Neural cell (in vitro differentiated cells): ENCODE measurements at regions not wholly inside any gene's neighbourhood (a gene's known extent, or its start where the extent isn't known, plus 50 kb on each side); places are given as distances from the start of the nearest gene placed in this dataset.

Source experiments
- H2AFZ ChIP-seq: fragments of 200-600, 300-800 bp; sonication (generic), shearing (Covaris generic); 2 replicates; pipeline ENCODE4 v1.6.0; 2014; ENCODE audit warnings: low read depth, mild to moderate bottlenecking, antibody characterized with exemption, low read length, moderate library complexity
- H3F3A ChIP-seq: fragments of 200-600 bp; shearing (Covaris generic); 2 replicates; pipeline ENCODE4 v1.6.1; 2016; ENCODE audit warnings: mild to moderate bottlenecking, moderate library complexity, mixed read lengths, antibody characterized with exemption, low read length; ENCODE audit not compliant: insufficient read depth, poor library complexity, severe bottlenecking
- H3K27ac ChIP-seq: fragments of 200-600, 300-800 bp; sonication (generic), shearing (Covaris generic); 2 replicates; pipeline ENCODE4 v1.5.1; 2014; ENCODE audit warnings: mild to moderate bottlenecking, low read length, moderate library complexity
- H3K27me3 ChIP-seq: fragments of 300-800, 200-600 bp; sonication (generic), shearing (Covaris generic); 2 replicates; pipeline ENCODE4 v1.6.0; 2014; ENCODE audit warnings: mild to moderate bottlenecking, low read depth, low read length, moderate library complexity; ENCODE audit not compliant: insufficient read depth
- H3K36me3 ChIP-seq: fragments of 300-800, 200-600 bp; sonication (generic), shearing (Covaris generic); 2 replicates; pipeline ENCODE4 v1.5.1; 2014; ENCODE audit warnings: mild to moderate bottlenecking, antibody characterized with exemption, low read length, moderate library complexity; ENCODE audit not compliant: insufficient read depth
- H3K4me2 ChIP-seq: fragments of 300-800, 200-600 bp; sonication (generic), shearing (Covaris generic); 2 replicates; pipeline ENCODE4 v1.6.0; 2014; ENCODE audit warnings: mild to moderate bottlenecking, low read length
- H3K4me3 ChIP-seq: fragments of 300-800, 200-600 bp; sonication (generic), shearing (Covaris generic); 2 replicates; pipeline ENCODE4 v1.5.1; 2014; ENCODE audit warnings: mild to moderate bottlenecking, low read length, moderate library complexity
- H3K79me2 ChIP-seq: fragments of 200-600 bp; shearing (Covaris generic); replicated peaks from 2 replicates; pipeline ENCODE4 v1.6.0; 2014; ENCODE audit warnings: mild to moderate bottlenecking, low read length, moderate library complexity; ENCODE audit not compliant: insufficient read depth
- H3K9ac ChIP-seq: fragments of 300-800, 200-600 bp; sonication (generic), shearing (Covaris generic); 2 replicates; pipeline ENCODE4 v1.6.1; 2016; ENCODE audit warnings: mild to moderate bottlenecking, low read length, mixed read lengths
- H3K9me2 ChIP-seq: fragments of 200-600 bp; shearing (Covaris generic); 2 replicates; pipeline ENCODE4 v1.6.1; 2016; ENCODE audit warnings: mild to moderate bottlenecking, low read length, mixed read lengths; ENCODE audit not compliant: insufficient read depth
- H3K9me3 ChIP-seq: fragments of 200-600, 300-800 bp; sonication (generic), shearing (Covaris generic); 2 replicates; pipeline ENCODE4 v1.6.1; 2016; ENCODE audit warnings: mild to moderate bottlenecking, mixed run types, low read length, moderate library complexity, mixed read lengths
- H4K20me1 ChIP-seq: fragments of 200-600 bp; shearing (Covaris generic); 2 replicates; pipeline ENCODE4 v1.6.1; 2016; ENCODE audit warnings: mild to moderate bottlenecking, mixed run types; ENCODE audit not compliant: insufficient read depth
- CTCF ChIP-seq: fragments of 450-650 bp; IDR thresholded peaks from 2 replicates; pipeline ENCODE4 v1.5.1; 2014; ENCODE audit warnings: antibody characterized with exemption, mild to moderate bottlenecking, moderate library complexity; ENCODE audit not compliant: poor library complexity, severe bottlenecking
- EP300 ChIP-seq: fragments of 450-650 bp; conservative IDR thresholded peaks from 2 replicates; pipeline ENCODE4 v1.6.1; 2014; ENCODE audit warnings: antibody characterized with exemption, mild to moderate bottlenecking, moderate library complexity; ENCODE audit not compliant: poor library complexity, severe bottlenecking
- EZH2 ChIP-seq: fragments of 200-600, 300-800 bp; shearing (Covaris generic), sonication (generic); IDR thresholded peaks from 2 replicates; pipeline ENCODE4 v1.6.1; 2014; ENCODE audit warnings: antibody characterized with exemption, low read length, borderline replicate concordance, mild to moderate bottlenecking; ENCODE audit not compliant: insufficient read depth, poor library complexity, severe bottlenecking
- MXI1 ChIP-seq: fragments of 450-650 bp; conservative IDR thresholded peaks from 2 replicates; pipeline ENCODE4 v1.6.1; 2014; ENCODE audit warnings: antibody characterized with exemption, mild to moderate bottlenecking; ENCODE audit not compliant: poor library complexity, severe bottlenecking
- POLR2AphosphoS5 ChIP-seq: IDR thresholded peaks from 2 replicates; pipeline ENCODE4 v1.6.1; 2012
- RAD21 ChIP-seq: fragments of 450-650 bp; conservative IDR thresholded peaks from 2 replicates; pipeline ENCODE4 v1.6.1; 2014; ENCODE audit warnings: antibody characterized with exemption, mild to moderate bottlenecking, moderate library complexity
- REST ChIP-seq: IDR thresholded peaks from 2 replicates; pipeline ENCODE4 v1.6.1; 2012; ENCODE audit warnings: borderline replicate concordance
- SMC3 ChIP-seq: fragments of 450-650 bp; conservative IDR thresholded peaks from 2 replicates; pipeline ENCODE4 v1.6.1; 2014; ENCODE audit warnings: antibody characterized with exemption, mild to moderate bottlenecking, moderate library complexity; ENCODE audit not compliant: poor library complexity
- TAF1 ChIP-seq: IDR thresholded peaks from 2 replicates; pipeline ENCODE4 v1.6.1; 2012; ENCODE audit warnings: low read depth

- H3K9me3 ChIP-seq, result no peaks in the 10 kb centered on the region
- no peaks in the 10 kb centered on the region for H3K36me3 ChIP-seq
- H3K9me2 ChIP-seq, result no peaks in the 10 kb centered on the region
- no peaks in the 10 kb centered on the region for H3F3A ChIP-seq
- TF ChIP-seq EP300, result no peak
- no peak for TF ChIP-seq POLR2AphosphoS5
- no peak for TF ChIP-seq SMC3
- no peak for TF ChIP-seq EZH2
- no peak for TF ChIP-seq CTCF
- TF ChIP-seq MXI1, result no peak
- no peak for TF ChIP-seq TAF1
- H3K9ac ChIP-seq, result no peak overlapping the region
- no peak overlapping the region for H3K27ac ChIP-seq
- no peaks in the 10 kb centered on the region for H4K20me1 ChIP-seq
- H3K27me3 ChIP-seq, result no peaks in the 10 kb centered on the region
- H2AFZ ChIP-seq, result no peak overlapping the region
- no peaks in the 10 kb centered on the region for H3K79me2 ChIP-seq
- H3K4me3 ChIP-seq, result no peak overlapping the region
- no peak overlapping the region for H3K4me2 ChIP-seq
These were observed 1623.9 kb upstream of the ACVR2A start for GRCh38 chr2:146220957-146221356.

- Histone ChIP-seq H3K79me2 (no peaks in the 10 kb centered on the region), H3F3A (no peaks in the 10 kb centered on the region), H3K27me3 (peaks cover 3% of the 10 kb centered on the region), H3K9me2 (no peaks in the 10 kb centered on the region), H3K9me3 (no peaks in the 10 kb centered on the region), H3K36me3 (no peaks in the 10 kb centered on the region), H3K4me3 (no peak overlapping the region), H2AFZ (no peak overlapping the region), H3K27ac (no peak overlapping the region), H3K4me2 (no peak overlapping the region), H4K20me1 (no peaks in the 10 kb centered on the region), H3K9ac (no peak overlapping the region)
- TF ChIP-seq RAD21, result no peak
- TF ChIP-seq CTCF, result no peak
- no peak for TF ChIP-seq TAF1
- no peak for TF ChIP-seq REST
- TF ChIP-seq SMC3, result no peak
These were observed 1630.4 kb upstream of the ACVR2A start for GRCh38 chr2:146214394-146214929.
